GM12874 (cell line): ENCODE measurements at regions not wholly inside any gene's neighbourhood (a gene's known extent, or its start where the extent isn't known, plus 50 kb on each side); places are given as distances from the start of the nearest gene placed in this dataset.

ENCODE experiments used
- TF ChIP-seq, protein P1 (sequence below): IDR thresholded peaks from 2 replicates; pipeline ENCODE4 v1.5.1; 2011; ENCODE audit warnings: low read depth, mild to moderate bottlenecking, control low read depth, low read length, moderate library complexity; ENCODE audit not compliant: insufficient read depth

DNA sequence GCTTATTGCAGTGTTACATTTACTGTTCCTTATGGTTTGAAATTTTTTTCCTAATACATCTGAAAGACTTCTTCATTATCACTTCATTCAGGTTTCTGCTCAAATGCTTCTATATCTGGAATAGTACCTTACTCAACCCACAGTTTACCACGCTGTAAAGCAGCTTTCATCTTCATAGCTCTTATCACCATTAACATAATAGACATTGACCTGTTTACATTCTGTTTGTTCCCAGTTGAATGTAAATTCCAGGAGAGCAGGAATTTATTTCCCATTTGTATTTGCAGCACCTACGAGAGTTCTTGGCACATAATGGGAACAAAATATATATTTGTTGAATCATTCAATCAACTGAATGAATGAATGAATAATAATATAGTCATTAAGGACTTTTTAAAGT, 844.6 kb upstream of the ROBO1 start:
- TF ChIP-seq, protein P1, sequence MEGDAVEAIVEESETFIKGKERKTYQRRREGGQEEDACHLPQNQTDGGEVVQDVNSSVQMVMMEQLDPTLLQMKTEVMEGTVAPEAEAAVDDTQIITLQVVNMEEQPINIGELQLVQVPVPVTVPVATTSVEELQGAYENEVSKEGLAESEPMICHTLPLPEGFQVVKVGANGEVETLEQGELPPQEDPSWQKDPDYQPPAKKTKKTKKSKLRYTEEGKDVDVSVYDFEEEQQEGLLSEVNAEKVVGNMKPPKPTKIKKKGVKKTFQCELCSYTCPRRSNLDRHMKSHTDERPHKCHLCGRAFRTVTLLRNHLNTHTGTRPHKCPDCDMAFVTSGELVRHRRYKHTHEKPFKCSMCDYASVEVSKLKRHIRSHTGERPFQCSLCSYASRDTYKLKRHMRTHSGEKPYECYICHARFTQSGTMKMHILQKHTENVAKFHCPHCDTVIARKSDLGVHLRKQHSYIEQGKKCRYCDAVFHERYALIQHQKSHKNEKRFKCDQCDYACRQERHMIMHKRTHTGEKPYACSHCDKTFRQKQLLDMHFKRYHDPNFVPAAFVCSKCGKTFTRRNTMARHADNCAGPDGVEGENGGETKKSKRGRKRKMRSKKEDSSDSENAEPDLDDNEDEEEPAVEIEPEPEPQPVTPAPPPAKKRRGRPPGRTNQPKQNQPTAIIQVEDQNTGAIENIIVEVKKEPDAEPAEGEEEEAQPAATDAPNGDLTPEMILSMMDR = no peak

DNA sequence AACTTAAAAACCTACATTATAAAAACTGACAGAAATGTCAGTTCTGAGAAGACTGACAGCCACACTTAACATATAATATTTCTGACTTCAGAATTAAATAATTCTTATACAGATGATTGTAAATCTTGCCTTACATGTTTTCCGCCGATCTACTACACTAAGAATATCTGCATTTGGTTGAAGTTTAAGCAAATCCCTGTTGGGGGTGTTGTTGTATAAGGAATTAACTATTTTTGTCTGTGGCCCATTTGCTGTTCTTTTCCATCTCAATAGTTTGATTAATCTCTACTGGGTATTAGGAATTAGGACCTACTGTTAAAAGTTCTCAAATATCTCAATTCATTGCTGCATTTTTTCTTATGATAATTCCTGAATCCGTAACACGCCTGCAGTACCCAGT, 838.3 kb upstream of the ROBO1 start:
- TF ChIP-seq, protein P1 = no peak

DNA sequence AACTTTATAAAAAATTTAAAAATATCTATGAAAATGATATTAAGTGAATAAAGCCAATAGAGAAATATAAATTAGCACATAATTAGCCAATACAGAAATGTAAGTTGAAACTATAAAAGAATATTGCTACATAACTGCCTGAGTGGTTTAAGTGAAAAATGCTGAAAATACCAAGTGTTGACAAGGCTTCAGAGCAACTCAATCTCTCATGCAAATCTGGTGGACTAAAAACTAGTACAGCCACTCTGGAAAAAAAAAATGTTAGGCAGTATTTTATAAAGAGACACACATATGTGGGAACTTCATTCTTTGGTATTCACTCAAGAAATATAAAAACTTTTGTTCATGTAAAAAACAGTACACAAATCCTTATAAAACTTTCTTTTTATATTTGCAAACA, 833.7 kb upstream of the ROBO1 start:
- TF ChIP-seq, protein P1 = no peak

DNA sequence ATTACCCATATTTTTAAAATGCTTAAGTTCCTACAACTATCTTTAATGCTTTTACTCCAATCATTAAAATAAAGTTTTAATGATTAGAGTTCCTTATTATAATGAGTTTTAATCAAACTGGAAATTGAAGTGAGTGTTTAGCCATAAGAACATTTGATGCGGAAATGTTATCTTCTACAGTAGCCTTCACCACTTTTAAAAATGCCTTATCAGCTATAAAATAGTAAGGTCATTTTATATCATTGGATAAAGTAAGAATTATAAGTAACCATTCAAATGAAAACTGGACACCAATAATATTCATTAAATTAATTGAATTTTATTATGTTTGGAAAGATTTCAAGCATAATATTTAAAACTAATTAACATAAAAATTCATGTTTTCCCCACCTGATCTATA, 825.0 kb upstream of the ROBO1 start:
- TF ChIP-seq, protein P1 = no peak

DNA sequence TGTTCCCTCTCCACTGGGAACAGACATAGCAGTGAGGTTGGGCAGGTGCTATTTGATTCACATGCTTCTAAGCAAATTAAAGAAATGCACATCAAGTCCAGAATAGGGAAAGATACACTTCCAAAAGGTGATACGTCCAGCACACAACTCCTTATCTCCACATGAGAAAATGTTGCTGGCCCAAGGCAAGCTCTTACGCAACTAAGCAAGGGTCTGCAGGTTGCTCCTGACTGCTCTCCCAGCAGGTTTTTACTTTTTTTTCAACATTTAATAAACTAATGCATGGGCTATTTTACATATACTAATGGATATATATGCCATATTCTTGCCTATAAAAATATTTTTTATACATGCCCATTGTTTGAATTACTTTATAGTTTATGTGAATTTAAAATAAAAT, 818.5 kb upstream of the ROBO1 start:
- TF ChIP-seq, protein P1 = no peak

DNA sequence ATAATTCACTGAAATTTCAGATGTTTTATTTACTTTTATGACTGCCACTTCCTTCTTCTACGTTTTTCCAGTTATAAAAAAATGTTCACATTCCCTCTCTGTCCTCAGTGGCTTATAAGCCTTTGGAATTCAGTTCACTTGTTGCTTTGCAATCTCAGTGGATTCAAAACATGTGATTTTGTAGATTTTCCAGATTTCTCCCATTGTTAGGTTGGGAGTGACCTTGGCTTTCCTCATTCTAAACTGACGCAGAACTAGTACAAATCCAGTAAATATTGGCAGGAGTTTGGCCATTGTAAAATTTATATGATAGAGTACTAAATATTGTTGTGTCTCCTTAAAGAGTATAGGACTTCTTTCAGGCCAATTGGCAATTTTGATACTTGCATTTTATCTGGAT, 812.3 kb upstream of the ROBO1 start:
- TF ChIP-seq, protein P1 = no peak

DNA sequence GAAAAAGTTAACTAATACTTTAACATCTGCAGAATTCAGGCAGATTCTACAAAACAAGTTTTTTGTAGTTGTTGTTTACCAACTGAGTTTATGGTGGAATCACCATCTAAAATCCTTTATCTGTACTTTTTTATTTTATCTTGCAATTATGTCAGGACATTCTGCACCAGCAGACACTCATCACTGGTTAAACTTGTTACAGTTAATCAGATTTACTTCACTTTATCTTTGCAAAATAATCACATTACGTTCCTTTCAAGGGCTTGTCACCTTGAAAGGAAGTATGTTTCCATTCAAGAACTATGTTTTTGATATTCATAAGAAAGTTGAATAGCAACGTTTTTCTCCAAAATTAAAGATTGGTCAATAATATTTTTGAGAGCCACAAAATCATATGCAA, 796.6 kb upstream of the ROBO1 start:
- TF ChIP-seq, protein P1 = no peak

GRCh38 chr3:80559701-80560100, 791.9 kb upstream of the ROBO1 start:
- TF ChIP-seq, protein P1 = no peak
